Upper lobe of left lung (tissue), 6 donors: ENCODE measurements at regions not wholly inside any gene's neighbourhood (a gene's known extent, or its start where the extent isn't known, plus 50 kb on each side); places are given as distances from the start of the nearest gene placed in this dataset.

Source experiments
- ATAC-seq, 2 donors: fragments of 200-7000 bp; cut with Tn5 transposase; one replicate each; pipeline ENCODE4 v1.9.1; 2022; ENCODE audit warnings: mild to moderate bottlenecking in 2 of 2, moderate library complexity in 2 of 2; ENCODE audit not compliant: low FRiP score in 2 of 2
- DNase-seq, 2 donors: peaks; one replicate each; pipeline ENCODE4 v3.0.0-alpha.2; 2019 to 2020
- H3K27ac ChIP-seq, 4 donors: fragments of 200-600 bp; sonication (generic); one replicate each; pipeline ENCODE4 v1.5.1; 2016 to 2019
- H3K27me3 ChIP-seq, 4 donors: fragments of 200-600 bp; sonication (generic); one replicate each; pipeline ENCODE4 v1.5.1; 2017 to 2019
- H3K36me3 ChIP-seq, 4 donors: fragments of 200-600 bp; sonication (generic); one replicate each; pipeline ENCODE4 v1.5.1; 2016 to 2019
- H3K4me1 ChIP-seq, 4 donors: fragments of 200-600 bp; sonication (generic); one replicate each; pipeline ENCODE4 v1.5.1; 2018 to 2019
- H3K4me3 ChIP-seq, 4 donors: fragments of 200-600 bp; sonication (generic); one replicate each; pipeline ENCODE4 v1.5.1; 2017 to 2019; ENCODE audit warnings: mild to moderate bottlenecking in 2 of 4, moderate library complexity in 1 of 4
- H3K9me3 ChIP-seq, 4 donors: fragments of 200-600 bp; sonication (generic); one replicate each; pipeline ENCODE4 v1.5.1; 2018 to 2019
- CTCF ChIP-seq, 6 experiments: fragments of 450-650 bp in 4 of 6; fragments of 200-600 bp in 2 of 6; sonication (generic) in 2 of 6; IDR thresholded peaks; one replicate each; pipeline ENCODE4 v1.5.1; 2016 to 2019; ENCODE audit warnings: antibody characterized with exemption in 6 of 6
- EP300 ChIP-seq, 4 donors: sonication (generic); formaldehyde crosslinking; IDR thresholded peaks; one replicate each; pipeline ENCODE4 v1.5.1; 2017; ENCODE audit warnings: antibody characterized with exemption in 4 of 4, control low read depth in 2 of 4
- POLR2A ChIP-seq, 4 donors: fragments of 450-650 bp; IDR thresholded peaks; one replicate each; pipeline ENCODE4 v1.5.1; 2016 to 2017; ENCODE audit warnings: antibody characterized with exemption in 4 of 4, mild to moderate bottlenecking in 2 of 4
- POLR2AphosphoS5 ChIP-seq, 2 donors: sonication (generic); formaldehyde crosslinking; IDR thresholded peaks; one replicate each; pipeline ENCODE4 v1.5.1; 2017; ENCODE audit warnings: antibody characterized with exemption in 2 of 2
- WGBS, 2 donors: methylation state at CpG; one replicate each; pipeline ENCODE4 v1.1.5; 2017 to 2018; 5-methylcytosine and 5-hydroxymethylcytosine counted together
- donor health status: DM: no; HTN: no; CAD: no; lungs with moderate emphysema.
- donor health status: DM: no; HTN: yes; CAD: no; lungs with severe emphysema.

- Histone ChIP-seq H3K9me3 (no peaks in the 10 kb centered on the region), H3K4me1 (no peaks in the 10 kb centered on the region), H3K27ac (no peak overlapping the region), H3K27me3 (no peaks in the 10 kb centered on the region), H3K4me3 (no peak overlapping the region), H3K36me3 (no peaks in the 10 kb centered on the region)
- WGBS, 2 donors = 84 to 100% methylated on average over 1 to 2 of the region's 2 CpGs
- DNase-seq (no peak), ATAC-seq (no peak)
- no peak for TF ChIP-seq CTCF (IDR thresholded peaks at IDR 0.05)
- TF ChIP-seq EP300 (IDR thresholded peaks at IDR 0.05) = no peak
Observed at GRCh38 chr16:49036126-49036525, 245.5 kb downstream of the CBLN1 start.

DNA sequence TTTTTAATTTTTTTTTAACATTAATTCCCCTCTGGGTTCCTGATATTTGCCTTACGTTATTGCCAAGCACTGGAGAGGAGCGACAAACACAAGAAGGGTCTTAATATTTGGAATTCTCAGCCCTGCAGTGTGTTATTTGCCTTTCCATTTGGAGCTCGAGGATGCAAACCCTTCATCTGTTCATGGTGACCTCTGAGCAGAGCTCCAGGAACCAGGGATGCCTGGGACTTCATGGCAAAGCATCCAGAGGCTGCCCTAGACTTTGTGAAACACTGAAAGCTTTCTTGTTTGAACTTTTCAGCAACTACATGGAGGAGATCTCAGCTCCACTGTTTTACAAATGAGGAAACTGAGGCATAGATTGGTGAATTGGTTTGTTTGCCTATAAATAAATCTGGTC, 254.2 kb downstream of the CBLN1 start:
- Histone ChIP-seq H3K27me3 (no peaks in the 10 kb centered on the region), H3K4me1 (no peaks in the 10 kb centered on the region), H3K27ac (no peak overlapping the region), H3K9me3 (no peaks in the 10 kb centered on the region), H3K36me3 (no peaks in the 10 kb centered on the region), H3K4me3 (no peak overlapping the region)
- ATAC-seq (no peak), DNase-seq (no peak)
- TF ChIP-seq CTCF (IDR thresholded peaks at IDR 0.05) = no peak
- TF ChIP-seq POLR2AphosphoS5 (IDR thresholded peaks at IDR 0.05) = no peak
- no peak for TF ChIP-seq POLR2A (IDR thresholded peaks at IDR 0.05)
- no peak for TF ChIP-seq EP300 (IDR thresholded peaks at IDR 0.05)
- WGBS, 2 donors = 49 to 60% methylated on average over 3 of the region's 3 CpGs

- TF ChIP-seq POLR2A (IDR thresholded peaks at IDR 0.05) (no peak), CTCF (IDR thresholded peaks at IDR 0.05) (no peak), POLR2AphosphoS5 (IDR thresholded peaks at IDR 0.05) (no peak), EP300 (IDR thresholded peaks at IDR 0.05) (no peak)
- Histone ChIP-seq H3K4me3 (no peak overlapping the region), H3K36me3 (no peaks in the 10 kb centered on the region), H3K27me3 (no peaks in the 10 kb centered on the region), H3K27ac (no peak overlapping the region), H3K4me1 (no peaks in the 10 kb centered on the region), H3K9me3 (no peaks in the 10 kb centered on the region)
- ATAC-seq (no peak), DNase-seq (no peak)
- 51 to 53% methylated on average over 6 of the region's 6 CpGs for WGBS, 2 donors
Observed at GRCh38 chr16:49026566-49027181, 255.0 kb downstream of the CBLN1 start.

GRCh38 chr16:49024896-49025295, 256.7 kb downstream of the CBLN1 start:
- no peaks in the 10 kb centered on the region for H3K36me3 ChIP-seq
- H3K4me3 ChIP-seq = no peak overlapping the region
- no peak for TF ChIP-seq POLR2A (IDR thresholded peaks at IDR 0.05)
- DNase-seq = no peak
- no peaks in the 10 kb centered on the region for H3K9me3 ChIP-seq
- WGBS, 2 donors = 66 to 72% methylated on average over 7 to 8 of the region's 8 CpGs
- ATAC-seq = no peak
- no peaks in the 10 kb centered on the region for H3K27me3 ChIP-seq
- no peak overlapping the region for H3K27ac ChIP-seq
- H3K4me1 ChIP-seq = no peaks in the 10 kb centered on the region

DNA sequence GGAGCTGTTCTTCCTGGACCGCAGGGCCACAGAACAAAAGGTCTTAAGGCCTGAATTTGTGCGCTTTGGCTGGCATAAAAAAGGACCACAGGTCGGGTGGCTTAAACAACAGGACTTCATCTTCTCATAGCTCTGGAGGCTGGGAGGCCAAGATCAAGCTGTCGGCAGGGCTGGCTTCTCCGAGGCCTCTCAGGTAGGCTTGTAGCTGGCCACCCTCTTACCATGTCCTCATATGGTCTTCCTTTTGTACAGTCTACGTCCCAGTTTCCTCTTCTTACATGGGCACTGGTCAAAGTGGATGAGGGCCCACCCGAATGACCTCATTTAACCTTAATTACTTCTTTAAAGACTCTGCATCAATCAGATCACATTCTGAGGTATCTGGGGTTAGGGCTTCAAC, 257.6 kb downstream of the CBLN1 start:
- no peak for TF ChIP-seq EP300 (IDR thresholded peaks at IDR 0.05)
- TF ChIP-seq POLR2AphosphoS5 (IDR thresholded peaks at IDR 0.05) = no peak
- TF ChIP-seq POLR2A (IDR thresholded peaks at IDR 0.05) = no peak
- TF ChIP-seq CTCF (IDR thresholded peaks at IDR 0.05) = no peak
- Histone ChIP-seq H3K9me3 (no peaks in the 10 kb centered on the region), H3K4me1 (no peaks in the 10 kb centered on the region), H3K27me3 (no peaks in the 10 kb centered on the region), H3K27ac (no peak overlapping the region), H3K4me3 (no peak overlapping the region), H3K36me3 (no peaks in the 10 kb centered on the region)
- DNase-seq (no peak), ATAC-seq (no peak)
- WGBS, 2 donors = 89 to 93% methylated on average over 7 of the region's 7 CpGs
